ENCODE measurements at regions not wholly inside any gene's neighbourhood (a gene's known extent, or its start where the extent isn't known, plus 50 kb on each side); places are given as distances from the start of the nearest gene placed in this dataset.

GRCh38 chr1:222946436-222946835 lies 131.6 kb downstream of the DISP1 start:
- CTCF ChIA-PET, result interaction anchor here (0.7 kb wide), 1 partner anchor 38 kb away, joined by 3 read pairs; no protein-coding TSS in a partner anchor

GRCh38 chr1:222948079-222948478 lies 133.2 kb downstream of the DISP1 start:
- POLR2A ChIA-PET, result no interaction called here
- DNase-seq, result no peak
- Histone ChIP-seq H3K9me2 (no peaks in the 10 kb centered on the region), H3K36me3 (replicated peaks in 1 of 2; ENCODE audit: control insufficient read depth in 1 of 2, insufficient read depth in 2 of 2, low read length in 1 of 2) (peaks cover 3 to 8% of the 10 kb centered on the region in 2 experiments), H3K27me3 (ENCODE audit: insufficient read depth) (no peaks in the 10 kb centered on the region), H3K4me2 (no peak overlapping the region), H3K4me3 (ENCODE audit: low read depth in 2 of 2, low read length in 1 of 2) (no peak overlapping the region), H3K4me1 (ENCODE audit: control insufficient read depth in 1 of 2, insufficient read depth in 2 of 2, low read depth in 1 of 2, low read length in 1 of 2) (no peaks in the 10 kb centered on the region), H4K20me1 (ENCODE audit: insufficient read depth) (no peaks in the 10 kb centered on the region), H3F3A (replicated peaks; ENCODE audit: insufficient read depth) (peaks cover 8% of the 10 kb centered on the region), H2AFZ (ENCODE audit: low read depth) (no peak overlapping the region), H3K9ac (no peak overlapping the region), H3K79me2 (ENCODE audit: insufficient read depth) (no peaks in the 10 kb centered on the region), H3K27ac (ENCODE audit: low read depth in 2 of 2, low read length in 1 of 2) (no peak overlapping the region), H3K9me3 (no peaks in the 10 kb centered on the region)
- TF ChIP-seq ELF1 (IDR thresholded peaks at IDR 0.05) (no peak), SMC3 (IDR thresholded peaks at IDR 0.05; ENCODE audit: low read depth, low read length) (no peak), IRF3 (IDR thresholded peaks at IDR 0.05; ENCODE audit: low read depth, low read length) (no peak)
- CTCF ChIA-PET, result no interaction called here
- 88% methylated on average over 2 of the region's 2 CpGs for WGBS (ENCODE audit: low lambda C conversion rate)

More at GRCh38 chr1:222946436-222946835, 131.6 kb downstream of the DISP1 start:
- Histone ChIP-seq H3K4me1 (ENCODE audit: control insufficient read depth in 1 of 2, insufficient read depth in 2 of 2, low read depth in 1 of 2, low read length in 1 of 2) (no peaks in the 10 kb centered on the region), H2AFZ (ENCODE audit: low read depth) (no peak overlapping the region), H3K9ac (no peak overlapping the region), H3K79me2 (ENCODE audit: insufficient read depth) (no peaks in the 10 kb centered on the region), H3K9me3 (no peaks in the 10 kb centered on the region), H3K4me3 (ENCODE audit: low read depth in 2 of 2, low read length in 1 of 2) (no peak overlapping the region), H3K36me3 (replicated peaks in 1 of 2; ENCODE audit: control insufficient read depth in 1 of 2, insufficient read depth in 2 of 2, low read length in 1 of 2) (peaks cover 4 to 8% of the 10 kb centered on the region in 2 experiments), H3K4me2 (no peak overlapping the region), H3K27ac (ENCODE audit: low read depth in 2 of 2, low read length in 1 of 2) (no peak overlapping the region), H3K27me3 (ENCODE audit: insufficient read depth) (no peaks in the 10 kb centered on the region), H4K20me1 (ENCODE audit: insufficient read depth) (no peaks in the 10 kb centered on the region), H3F3A (replicated peaks; ENCODE audit: insufficient read depth) (peaks cover 6% of the 10 kb centered on the region), H3K9me2 (no peaks in the 10 kb centered on the region)
- TF ChIP-seq SMC3 (IDR thresholded peaks at IDR 0.05; ENCODE audit: low read depth, low read length), result no peak
- TF ChIP-seq USF2 (IDR thresholded peaks at IDR 0.05; ENCODE audit: borderline replicate concordance, low read depth, low read length), result no peak
- no peak for TF ChIP-seq MAX (IDR thresholded peaks at IDR 0.05; ENCODE audit: low read depth)
- TF ChIP-seq EP300 (IDR thresholded peaks at IDR 0.05; ENCODE audit: borderline replicate concordance in 1 of 2, low read depth in 1 of 2, low read length in 1 of 2), result no peak
- TF ChIP-seq USF1 (IDR thresholded peaks at IDR 0.05; ENCODE audit: borderline replicate concordance, low read depth), result no peak
- no peak for TF ChIP-seq MXI1 (IDR thresholded peaks at IDR 0.05; ENCODE audit: low read depth, low read length)
- TF ChIP-seq JUND (IDR thresholded peaks at IDR 0.05), result no peak
- TF ChIP-seq TEAD4 (IDR thresholded peaks at IDR 0.05; ENCODE audit: borderline replicate concordance, insufficient read depth), result no peak
- TF ChIP-seq SIN3A (IDR thresholded peaks at IDR 0.05; ENCODE audit: borderline replicate concordance, low read depth, low read length), result no peak
- 85% methylated on average over 1 of the region's 1 CpG for WGBS (ENCODE audit: low lambda C conversion rate)
- DNase-seq, result no peak
- POLR2A ChIA-PET, result interaction anchor here (1.0 kb wide), 1 partner anchor 12 kb away, joined by 3 read pairs; no protein-coding TSS in a partner anchor
